H1 (cell line): ENCODE measurements at regions not wholly inside any gene's neighbourhood (a gene's known extent, or its start where the extent isn't known, plus 50 kb on each side); places are given as distances from the start of the nearest gene placed in this dataset.

ENCODE experiments used
- CTCF ChIA-PET: fragments of 300-600 bp; sonication (Branson Sonifier 250); formaldehyde crosslinking; loops from one replicate; lab custom pipeline; 2021; ENCODE audit not compliant: partially characterized antibody; lab: Charles Lee
- POLR2A ChIA-PET: fragments of 300-600 bp; sonication (Branson Sonifier 250); formaldehyde crosslinking; loops from one replicate; lab custom pipeline; 2021; ENCODE audit warnings: inconsistent platforms; ENCODE audit not compliant: partially characterized antibody; lab: Charles Lee
- DNase-seq, 2 experiments: peaks; one replicate each; pipeline versions ENCODE4 v3.0.0 to v3.0.0-alpha.2; 2010 to 2022; ENCODE audit warnings: low spot score in 2 of 2, low read depth in 1 of 2, mixed read lengths in 1 of 2
- FAIRE-seq: peaks from 2 replicates; lab custom pipeline; 2011; peaks lifted over from hg19 to GRCh38; lab: Jason Lieb, UNC
- H2AFZ ChIP-seq: 2 replicates; pipeline ENCODE4 v1.8.1; 2012; ENCODE audit warnings: low read length, inconsistent platforms
- H2AK5ac ChIP-seq: 2 replicates; pipeline ENCODE4 v1.6.1; 2013; ENCODE audit warnings: low read depth, low read length
- H2BK120ac ChIP-seq: replicated peaks from 2 replicates; pipeline ENCODE3; 2013; ENCODE audit warnings: low read depth, low read length, inconsistent platforms
- H2BK12ac ChIP-seq: 2 replicates; pipeline ENCODE4 v1.6.1; 2013; ENCODE audit warnings: low read depth, low read length
- H2BK15ac ChIP-seq: 2 replicates; pipeline ENCODE4 v1.6.1; 2013; ENCODE audit warnings: low read length
- H2BK20ac ChIP-seq: 2 replicates; pipeline ENCODE4 v1.6.1; 2013; ENCODE audit warnings: low read length
- H2BK5ac ChIP-seq: 2 replicates; pipeline ENCODE4 v1.6.1; 2013; ENCODE audit warnings: low read depth, low read length
- H3K14ac ChIP-seq: 2 replicates; pipeline ENCODE4 v1.6.1; 2013; ENCODE audit warnings: inconsistent platforms; ENCODE audit not compliant: insufficient read length
- H3K18ac ChIP-seq: 2 replicates; pipeline ENCODE4 v1.6.1; 2013; ENCODE audit warnings: low read length; ENCODE audit errors: extremely low read depth
- H3K23ac ChIP-seq: 2 replicates; pipeline ENCODE4 v1.6.1; 2013; ENCODE audit warnings: inconsistent platforms; ENCODE audit not compliant: insufficient read length
- H3K23me2 ChIP-seq: 2 replicates; pipeline ENCODE4 v1.6.1; 2013; ENCODE audit warnings: low read depth, low read length
- H3K27ac ChIP-seq: 2 replicates; pipeline ENCODE4 v1.6.1; 2011; ENCODE audit warnings: low read depth, low read length, inconsistent platforms
- H3K27me3 ChIP-seq, 4 experiments: replicated peaks in 1 of 4; 1 replicate in 1 of 4; 2 replicates in 3 of 4; pipeline versions ENCODE4 v1.6.1 to v1.8.1; 2011 to 2013; ENCODE audit warnings: low read length in 3 of 4, mild to moderate bottlenecking in 3 of 4, inconsistent platforms in 2 of 4, mixed read lengths in 2 of 4, moderate library complexity in 1 of 4; ENCODE audit not compliant: control insufficient read depth in 3 of 4, insufficient read depth in 3 of 4; ENCODE audit errors: extremely low read depth in 1 of 4
- H3K36me3 ChIP-seq, 4 experiments: 2 replicates each; pipeline versions ENCODE4 v1.6.1 to v1.8.1; 2011 to 2013; ENCODE audit warnings: mild to moderate bottlenecking in 4 of 4, low read length in 3 of 4, moderate library complexity in 2 of 4, control low read depth in 1 of 4, inconsistent platforms in 1 of 4; ENCODE audit not compliant: insufficient read depth in 4 of 4, control insufficient read depth in 2 of 4
- H3K4ac ChIP-seq: replicated peaks from 2 replicates; pipeline ENCODE3; 2013; ENCODE audit warnings: low read length, low read depth, mixed read lengths, inconsistent platforms; ENCODE audit not compliant: insufficient read length
- H3K4me1 ChIP-seq, 4 experiments: replicated peaks in 1 of 4; 1 replicate in 1 of 4; 2 replicates in 3 of 4; pipeline versions ENCODE4 v1.6.1 to v1.8.1; 2011 to 2013; ENCODE audit warnings: low read length in 3 of 4, inconsistent platforms in 2 of 4, mixed read lengths in 1 of 4; ENCODE audit not compliant: insufficient read depth in 4 of 4, control insufficient read depth in 3 of 4
- H3K4me2 ChIP-seq, 2 experiments: 2 replicates each; pipeline versions ENCODE4 v1.6.1 to v1.8.1; 2011 to 2013; ENCODE audit warnings: low read depth in 2 of 2, low read length in 2 of 2, control low read depth in 1 of 2, inconsistent platforms in 1 of 2, mild to moderate bottlenecking in 1 of 2; ENCODE audit not compliant: insufficient read depth in 1 of 2
- H3K4me3 ChIP-seq, 4 experiments: fragments of 200-600, 300-600 bp in 1 of 4; sonication (generic), shearing (Covaris generic), sonication (Bioruptor Twin) in 1 of 4; 2 replicates each; pipeline versions ENCODE4 v1.5.1 to v1.8.1; 2011 to 2016; ENCODE audit warnings: low read length in 4 of 4, low read depth in 3 of 4, control low read depth in 2 of 4, inconsistent platforms in 2 of 4, mild to moderate bottlenecking in 2 of 4, mixed read lengths in 1 of 4, moderate library complexity in 1 of 4; ENCODE audit not compliant: insufficient read depth in 2 of 4; ENCODE audit errors: extremely low read depth in 1 of 4
- H3K56ac ChIP-seq: replicated peaks from 2 replicates; pipeline ENCODE3; 2013; ENCODE audit warnings: low read depth, mild to moderate bottlenecking, mixed read lengths, low read length, inconsistent platforms; ENCODE audit not compliant: insufficient read length
- H3K79me1 ChIP-seq: 2 replicates; pipeline ENCODE4 v1.6.1; 2013; ENCODE audit warnings: low read depth, low read length, control low read depth
- H3K79me2 ChIP-seq, 2 experiments: 2 replicates each; pipeline versions ENCODE4 v1.6.1 to v1.8.1; 2012 to 2013; ENCODE audit warnings: low read length in 2 of 2, mild to moderate bottlenecking in 2 of 2, inconsistent platforms in 1 of 2; ENCODE audit not compliant: insufficient read depth in 2 of 2, control insufficient read depth in 1 of 2
- H3K9ac ChIP-seq, 4 experiments: replicated peaks in 1 of 4; 1 replicate in 1 of 4; 2 replicates in 3 of 4; pipeline versions ENCODE4 v1.6.1 to v1.8.1; 2011 to 2013; ENCODE audit warnings: low read depth in 3 of 4, low read length in 3 of 4, control low read depth in 2 of 4, mild to moderate bottlenecking in 2 of 4, moderate library complexity in 2 of 4, inconsistent platforms in 1 of 4; ENCODE audit errors: extremely low read depth in 1 of 4
- H3K9me3 ChIP-seq, 2 experiments: 2 replicates each; pipeline versions ENCODE4 v1.6.1 to v1.8.1; 2012 to 2013; ENCODE audit warnings: mild to moderate bottlenecking in 2 of 2, moderate library complexity in 2 of 2, control low read depth in 1 of 2, inconsistent platforms in 1 of 2, low read depth in 1 of 2, low read length in 1 of 2, mixed read lengths in 1 of 2; ENCODE audit not compliant: insufficient read depth in 2 of 2
- H4K20me1 ChIP-seq, 2 experiments: replicated peaks in 1 of 2; 2 replicates each; pipeline versions ENCODE3 to v1.8.1; 2011 to 2013; ENCODE audit warnings: inconsistent platforms in 2 of 2, low read length in 2 of 2, mild to moderate bottlenecking in 1 of 2; ENCODE audit not compliant: insufficient read depth in 2 of 2, control insufficient read depth in 1 of 2
- H4K5ac ChIP-seq: 2 replicates; pipeline ENCODE4 v1.6.1; 2013; ENCODE audit warnings: low read length, low read depth, mixed read lengths, inconsistent platforms; ENCODE audit not compliant: insufficient read length
- H4K8ac ChIP-seq: 2 replicates; pipeline ENCODE4 v1.8.0; 2013; ENCODE audit warnings: mild to moderate bottlenecking, moderate library complexity, low read length, inconsistent platforms; ENCODE audit not compliant: insufficient read depth; ENCODE audit errors: extremely low read depth
- H4K91ac ChIP-seq: replicated peaks from 2 replicates; pipeline ENCODE3; 2013; ENCODE audit warnings: low read length, mixed read lengths, inconsistent platforms; ENCODE audit not compliant: insufficient read length
- CBX5 ChIP-seq: fragments of 300-800, 300-1000 bp; sonication (generic); IDR thresholded peaks from 2 replicates; pipeline ENCODE4 v1.7.1; 2016; ENCODE audit warnings: antibody characterized with exemption, low read length, low read depth
- CEBPB ChIP-seq: IDR thresholded peaks from 2 replicates; pipeline ENCODE4 v1.6.1; 2012; ENCODE audit warnings: low read depth, low read length
- CHD1 ChIP-seq: IDR thresholded peaks from 2 replicates; pipeline ENCODE4 v1.6.1; 2012; ENCODE audit warnings: low read depth, low read length, improper control_type of control experiment
- FOSL1 ChIP-seq: IDR thresholded peaks from 2 replicates; pipeline ENCODE4 v1.6.1; 2011; ENCODE audit warnings: mild to moderate bottlenecking, low read depth, low read length, moderate library complexity; ENCODE audit not compliant: insufficient read depth
- GABPA ChIP-seq: IDR thresholded peaks from 2 replicates; pipeline ENCODE4 v1.6.1; 2011; ENCODE audit warnings: mild to moderate bottlenecking, low read length, moderate library complexity, borderline replicate concordance; ENCODE audit not compliant: insufficient read depth
- KDM4A ChIP-seq: IDR thresholded peaks from one replicate; pipeline ENCODE4 v1.7.1; 2012; ENCODE audit warnings: low read depth, mild to moderate bottlenecking, moderate library complexity, low read length, inconsistent platforms; ENCODE audit not compliant: severe bottlenecking
- RAD21 ChIP-seq, 2 experiments: IDR thresholded peaks in 1 of 2; conservative IDR thresholded peaks in 1 of 2; 2 replicates each; pipeline ENCODE4 v1.6.1; 2011; ENCODE audit warnings: low read depth in 2 of 2, low read length in 2 of 2, improper control_type of control experiment in 1 of 2, inconsistent platforms in 1 of 2, mild to moderate bottlenecking in 1 of 2, moderate library complexity in 1 of 2
- RBBP5 ChIP-seq: IDR thresholded peaks from 2 replicates; pipeline ENCODE4 v1.7.1; 2012; ENCODE audit warnings: low read depth, mild to moderate bottlenecking, inconsistent platforms, low read length, moderate library complexity, borderline replicate concordance
- SIRT6 ChIP-seq: IDR thresholded peaks from one replicate; pipeline ENCODE4 v1.7.1; 2012; ENCODE audit warnings: low read length, inconsistent platforms
- SP1 ChIP-seq: IDR thresholded peaks from 2 replicates; pipeline ENCODE4 v1.6.1; 2011; ENCODE audit warnings: low read depth, low read length
- SP4 ChIP-seq: IDR thresholded peaks from 2 replicates; pipeline ENCODE4 v1.6.1; 2012; ENCODE audit warnings: low read length, inconsistent platforms
- TEAD4 ChIP-seq: IDR thresholded peaks from 2 replicates; pipeline ENCODE4 v1.6.1; 2012; ENCODE audit warnings: low read depth, low read length, inconsistent platforms, mixed read lengths
- YY1 ChIP-seq: IDR thresholded peaks from 2 replicates; pipeline ENCODE4 v1.6.1; 2011; ENCODE audit warnings: low read depth, mild to moderate bottlenecking, low read length
- ZNF274 ChIP-seq: IDR thresholded peaks from 2 replicates; pipeline ENCODE4 v1.7.0; 2012; ENCODE audit warnings: low read length, borderline replicate concordance; ENCODE audit errors: extremely low read depth
- WGBS, 2 experiments: shearing (Covaris generic) in 1 of 2; methylation state at CpG; one replicate each; pipeline versions ENCODE4 v1.1.6 to v1.1.7; 2013 to 2015; ENCODE audit warnings: low lambda C conversion rate in 2 of 2, mixed read lengths in 2 of 2, inconsistent platforms in 1 of 2, low coverage in 1 of 2, missing lambda C conversion rate in 1 of 2; ENCODE audit not compliant: insufficient replicate concordance in 2 of 2, insufficient coverage in 1 of 2, insufficient read length in 1 of 2; ENCODE audit errors: extremely low coverage in 1 of 2, missing lambda C conversion rate in 1 of 2; 5-methylcytosine and 5-hydroxymethylcytosine counted together

DNA sequence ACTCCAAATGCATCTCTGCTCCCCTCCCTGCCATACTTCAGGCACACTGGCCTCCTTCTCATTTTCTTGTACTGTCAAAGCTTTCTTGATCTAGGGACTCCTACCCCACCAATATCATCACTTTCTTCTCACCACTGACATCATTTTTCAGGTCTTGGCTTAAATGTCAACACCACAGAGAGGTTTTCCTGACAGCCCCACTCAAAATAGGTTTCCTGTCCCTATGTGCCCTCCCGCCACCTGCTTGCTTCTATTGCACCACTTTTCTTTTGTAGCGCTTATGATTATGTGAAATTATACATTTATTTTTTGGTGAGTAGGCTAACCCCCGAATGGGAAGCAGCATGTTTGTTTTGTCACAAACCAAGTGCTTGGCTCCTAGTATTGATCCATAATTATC, 164.6 kb downstream of the NDFIP2 start:
- 89% methylated on average over 3 of the region's 3 CpGs; no CpG with 5 or more reads in 1 of the 2 experiments for WGBS, 2 experiments
- Histone ChIP-seq H3K4me1 (no peaks in the 10 kb centered on the region), H2BK20ac (no peak overlapping the region), H3K4me3 (no peak overlapping the region), H3K27ac (no peak overlapping the region), H3K27me3 (no peaks in the 10 kb centered on the region), H3K23ac (no peak overlapping the region), H3K9me3 (no peaks in the 10 kb centered on the region), H2AFZ (no peak overlapping the region), H3K18ac (no peak overlapping the region), H3K4me2 (no peak overlapping the region), H3K9ac (no peak overlapping the region), H3K14ac (no peak overlapping the region), H2BK15ac (no peak overlapping the region), H4K20me1 (no peaks in the 10 kb centered on the region), H2BK12ac (no peak overlapping the region), H4K8ac (no peak overlapping the region), H3K79me1 (no peaks in the 10 kb centered on the region), H3K36me3 (no peaks in the 10 kb centered on the region; a peak in 1 of 8 replicates), H3K4ac (no peak overlapping the region), H4K5ac (no peak overlapping the region), H3K79me2 (no peaks in the 10 kb centered on the region), H3K56ac (no peak overlapping the region), H3K23me2 (no peaks in the 10 kb centered on the region), H2BK5ac (no peak overlapping the region), H2AK5ac (no peak overlapping the region), H4K91ac (no peak overlapping the region), H2BK120ac (no peak overlapping the region)
- ChIA-PET POLR2A (no interaction called here), CTCF (interaction anchor here (0.8 kb wide), 1 partner anchor 31 kb away, joined by 3 read pairs; no protein-coding TSS in a partner anchor)
- no peak for DNase-seq
- FAIRE-seq: no peak
- TF ChIP-seq GABPA: no peak
- no peak for TF ChIP-seq RAD21 (IDR thresholded peaks at IDR 0.05 in 1 of 2, conservative IDR thresholded peaks at IDR 0.05 in 1 of 2; ENCODE audit: low read depth in 2 of 2, low read length in 2 of 2)
- no peak for TF ChIP-seq SIRT6
- no peak for TF ChIP-seq SP4
- TF ChIP-seq FOSL1: no peak
- no peak for TF ChIP-seq ZNF274
- no peak for TF ChIP-seq SP1
- TF ChIP-seq KDM4A: no peak
- TF ChIP-seq CEBPB: no peak
- no peak for TF ChIP-seq RBBP5
- TF ChIP-seq CHD1: no peak
- no peak for TF ChIP-seq YY1
- TF ChIP-seq TEAD4: no peak
- TF ChIP-seq CBX5: no peak
